ENCODE measurements at regions not wholly inside any gene's neighbourhood (a gene's known extent, or its start where the extent isn't known, plus 50 kb on each side); places are given as distances from the start of the nearest gene placed in this dataset.
"Not testable (repeated sequence)": the region's sequence is repeated elsewhere in the genome, so short reads cannot be mapped to it uniquely, and the experiment has no call there.

GRCh38 chr7:87007038-87007437 lies 52.4 kb downstream of the ELAPOR2 start:
- peaks cover 1% of the 10 kb centered on the region for H3K4me1 Mint-ChIP-seq
- no peaks in the 10 kb centered on the region for H3K9me3 Mint-ChIP-seq

DNA sequence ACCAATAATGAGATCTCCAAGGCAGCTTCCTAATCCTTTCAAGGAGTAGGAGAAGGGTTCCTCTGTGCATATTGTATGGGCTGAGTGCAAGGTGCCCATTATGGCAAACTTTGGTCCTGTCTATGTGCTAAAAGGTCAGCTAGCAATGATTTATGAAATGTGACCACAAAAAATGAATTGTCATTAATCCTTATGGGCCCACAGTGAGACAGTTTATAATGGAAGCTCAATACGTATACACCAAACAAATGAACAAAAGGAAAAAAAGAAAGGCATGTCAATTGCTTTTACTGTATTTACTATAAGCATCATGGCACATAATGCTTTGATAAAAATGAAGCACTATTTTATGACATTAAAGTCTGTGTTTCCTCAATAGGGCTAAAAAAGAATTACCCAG lies 54.5 kb downstream of the ELAPOR2 start:
- Mint-ChIP-seq H3K4me1 (peaks cover 5% of the 10 kb centered on the region), H3K4me3 (no peak overlapping the region), H3K27me3 (peaks cover 6% of the 10 kb centered on the region), H3K9me3 (no peaks in the 10 kb centered on the region), H3K27ac (no peak overlapping the region), H3K36me3 (no peaks in the 10 kb centered on the region)
- DNase-seq: no peak

More at GRCh38 chr7:87007038-87007437, 52.4 kb downstream of the ELAPOR2 start:
- Mint-ChIP-seq H3K27me3 (peaks cover 5% of the 10 kb centered on the region), H3K4me3 (no peak overlapping the region), H3K36me3 (no peaks in the 10 kb centered on the region), H3K27ac (no peak overlapping the region)
- no peak for DNase-seq

DNA sequence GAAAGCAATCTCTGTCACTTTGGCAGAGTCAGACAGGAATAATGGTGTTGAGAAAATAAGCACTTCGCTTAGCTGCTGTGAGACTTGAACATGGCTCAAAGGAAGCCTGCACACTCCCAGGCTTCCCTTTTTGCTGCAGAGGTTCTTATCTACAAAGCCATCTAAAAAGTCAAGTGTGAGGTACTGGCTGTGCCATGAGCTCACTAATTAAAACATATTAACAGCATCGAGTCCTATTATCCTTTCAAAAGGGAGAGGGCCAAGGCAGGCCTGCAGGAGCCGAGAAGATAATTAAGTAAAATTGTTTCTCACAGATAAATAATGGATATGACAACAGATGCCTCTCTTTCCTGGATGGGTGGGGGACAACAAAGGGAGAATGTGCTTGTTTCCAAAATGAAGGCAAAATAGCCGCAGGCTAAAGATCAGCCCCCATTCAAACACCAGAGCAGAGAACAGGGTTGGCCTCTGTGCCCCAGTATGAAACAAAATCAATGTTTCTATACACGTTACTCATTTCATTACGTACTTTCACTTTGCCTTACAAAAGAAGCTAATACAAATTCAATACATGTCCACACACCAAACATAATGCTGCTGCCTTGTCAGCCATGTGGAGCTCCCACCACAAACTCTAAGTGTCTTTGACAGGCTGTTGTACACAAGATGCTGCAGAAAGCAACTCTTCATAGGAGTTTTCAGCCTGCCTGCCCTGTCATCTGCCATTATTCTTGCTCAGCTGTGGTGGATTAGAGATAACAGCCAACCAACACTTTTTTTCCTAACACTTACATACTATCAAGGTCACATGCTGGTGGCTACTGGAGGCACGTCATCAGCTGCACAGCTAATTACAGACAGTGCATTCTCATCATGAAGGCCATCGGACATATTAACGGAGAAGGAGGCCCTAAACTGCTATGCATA lies 55.3 kb downstream of the ELAPOR2 start:
- H3K4me3 Mint-ChIP-seq: no peak overlapping the region
- peaks cover 5% of the 10 kb centered on the region for H3K4me1 Mint-ChIP-seq
- no peak overlapping the region for H3K27ac Mint-ChIP-seq
- H3K36me3 Mint-ChIP-seq: no peaks in the 10 kb centered on the region
- H3K9me3 Mint-ChIP-seq: no peaks in the 10 kb centered on the region
- H3K27me3 Mint-ChIP-seq: peaks cover 10% of the 10 kb centered on the region
- no peak for DNase-seq

GRCh38 chr7:87001214-87001613 lies 58.2 kb downstream of the ELAPOR2 start:
- Mint-ChIP-seq H3K27ac (no peak overlapping the region), H3K36me3 (no peaks in the 10 kb centered on the region), H3K4me3 (no peak overlapping the region), H3K27me3 (peaks cover 21% of the 10 kb centered on the region), H3K9me3 (no peaks in the 10 kb centered on the region), H3K4me1 (peaks cover 5% of the 10 kb centered on the region)
- no peak for DNase-seq

GRCh38 chr7:87000344-87000743 lies 59.1 kb downstream of the ELAPOR2 start:
- no peaks in the 10 kb centered on the region for H3K36me3 Mint-ChIP-seq
- H3K4me1 Mint-ChIP-seq: peaks cover 5% of the 10 kb centered on the region
- H3K27ac Mint-ChIP-seq: no peak overlapping the region
- peaks cover 28% of the 10 kb centered on the region for H3K27me3 Mint-ChIP-seq
- H3K9me3 Mint-ChIP-seq: no peaks in the 10 kb centered on the region
- H3K4me3 Mint-ChIP-seq: no peak overlapping the region
- DNase-seq: no peak

DNA sequence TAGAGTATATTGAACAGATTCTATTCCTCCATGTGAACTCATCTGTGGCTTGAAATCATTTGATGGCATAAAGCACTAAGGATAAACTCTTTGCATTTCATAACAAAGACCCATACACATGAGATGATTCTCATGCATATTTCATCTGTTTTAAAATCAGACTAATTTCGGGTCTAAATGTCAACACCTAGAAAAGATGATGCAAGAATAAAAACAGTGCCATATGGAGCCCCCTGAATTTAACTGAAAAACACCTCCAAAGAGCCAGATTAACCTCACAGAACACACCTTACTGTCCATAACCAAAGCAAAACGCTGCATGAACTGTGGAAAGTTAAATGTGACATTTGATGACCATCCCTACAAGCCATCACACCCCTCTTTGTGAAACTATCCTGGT lies 59.7 kb downstream of the ELAPOR2 start:
- no peaks in the 10 kb centered on the region for H3K9me3 Mint-ChIP-seq
- peaks cover 5% of the 10 kb centered on the region for H3K4me1 Mint-ChIP-seq
- no peaks in the 10 kb centered on the region for H3K36me3 Mint-ChIP-seq
- H3K4me3 Mint-ChIP-seq: no peak overlapping the region
- no peak for DNase-seq
- H3K27ac Mint-ChIP-seq: no peak overlapping the region
- peaks cover 30% of the 10 kb centered on the region for H3K27me3 Mint-ChIP-seq

GRCh38 chr7:86995814-86996213 lies 63.6 kb downstream of the ELAPOR2 start:
- no peaks in the 10 kb centered on the region for H3K9me3 Mint-ChIP-seq
- no peak overlapping the region for H3K27ac Mint-ChIP-seq
- peaks cover 27% of the 10 kb centered on the region for H3K27me3 Mint-ChIP-seq
- no peak for DNase-seq
- no peak overlapping the region for H3K4me3 Mint-ChIP-seq
- no peaks in the 10 kb centered on the region for H3K36me3 Mint-ChIP-seq
- peaks cover 3% of the 10 kb centered on the region for H3K4me1 Mint-ChIP-seq

GRCh38 chr7:86995052-86995725 lies 64.3 kb downstream of the ELAPOR2 start:
- no peak for DNase-seq
- Mint-ChIP-seq H3K4me1 (peaks cover 3% of the 10 kb centered on the region), H3K4me3 (no peak overlapping the region), H3K27me3 (peaks cover 27% of the 10 kb centered on the region), H3K9me3 (no peaks in the 10 kb centered on the region), H3K36me3 (no peaks in the 10 kb centered on the region), H3K27ac (no peak overlapping the region)

DNA sequence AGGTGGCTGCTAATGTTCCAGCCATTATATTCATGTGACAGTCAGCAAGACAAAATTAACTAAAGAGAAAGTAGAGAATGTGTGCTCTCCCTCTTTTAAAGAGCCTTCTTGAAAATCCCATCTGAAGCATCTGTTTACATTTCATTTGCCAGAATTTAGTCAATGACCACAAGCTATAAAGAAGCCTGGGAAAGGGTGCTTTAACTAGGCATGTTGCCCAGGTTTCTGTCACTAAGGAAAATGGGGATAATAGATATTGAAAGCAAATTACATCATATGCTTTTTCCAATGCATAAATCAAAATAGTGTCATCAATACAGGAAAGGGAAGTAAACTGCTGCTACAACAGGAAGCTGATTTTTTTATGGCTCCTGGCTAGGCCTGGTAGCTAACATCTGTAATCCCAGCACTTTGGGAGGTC lies 67.7 kb downstream of the ELAPOR2 start:
- no peak overlapping the region for H3K27ac Mint-ChIP-seq
- H3K4me3 Mint-ChIP-seq: no peak overlapping the region
- H3K36me3 Mint-ChIP-seq: peaks cover 3% of the 10 kb centered on the region
- no peak for DNase-seq
- peaks cover 11% of the 10 kb centered on the region for H3K27me3 Mint-ChIP-seq
- peaks cover 3% of the 10 kb centered on the region for H3K9me3 Mint-ChIP-seq
- peaks cover 3% of the 10 kb centered on the region for H3K4me1 Mint-ChIP-seq

DNA sequence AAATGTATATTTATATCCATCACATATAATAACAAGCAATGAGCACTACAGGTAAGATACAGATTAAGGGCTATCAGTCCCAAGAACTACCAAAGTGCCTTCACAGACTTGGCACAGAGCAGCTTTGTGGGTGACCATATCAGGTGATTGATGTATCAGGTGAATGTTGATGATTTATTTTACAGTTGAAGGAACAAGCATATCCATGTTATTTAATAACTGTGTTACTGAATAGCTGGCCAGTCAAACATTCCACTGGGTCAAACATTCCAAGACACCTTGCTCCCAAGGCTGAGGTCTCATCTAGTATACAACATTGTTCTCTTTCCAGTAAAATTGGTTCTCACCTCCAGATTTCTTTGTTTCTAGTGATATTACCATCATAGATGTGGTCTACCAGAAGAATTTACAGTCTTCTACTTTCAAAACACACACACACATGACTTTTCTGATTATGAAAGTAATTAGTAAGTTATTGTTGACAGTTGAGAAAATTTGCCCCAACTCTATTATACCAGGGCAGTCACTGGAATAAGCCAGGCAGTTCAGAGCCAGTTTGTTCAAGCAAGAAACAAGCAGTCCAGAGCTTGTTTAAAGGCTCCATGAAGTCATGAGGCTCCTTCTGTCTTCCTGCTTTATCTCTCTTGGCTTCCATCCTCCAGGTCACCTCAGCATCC lies 68.2 kb downstream of the ELAPOR2 start:
- Mint-ChIP-seq H3K4me1 (peaks cover 3% of the 10 kb centered on the region), H3K27ac (no peak overlapping the region), H3K9me3 (peaks cover 3% of the 10 kb centered on the region), H3K36me3 (peaks cover 3% of the 10 kb centered on the region), H3K4me3 (no peak overlapping the region), H3K27me3 (peaks cover 9% of the 10 kb centered on the region)
- no peak for DNase-seq

GRCh38 chr7:86989407-86989806 lies 70.0 kb downstream of the ELAPOR2 start:
- H3K9me3 Mint-ChIP-seq: peaks cover 11% of the 10 kb centered on the region
- H3K4me1 Mint-ChIP-seq: peaks cover 3% of the 10 kb centered on the region
- no peak overlapping the region for H3K4me3 Mint-ChIP-seq
- H3K27me3 Mint-ChIP-seq: no peaks in the 10 kb centered on the region
- H3K27ac Mint-ChIP-seq: no peak overlapping the region
- DNase-seq: no peak
- peaks cover 7% of the 10 kb centered on the region for H3K36me3 Mint-ChIP-seq

GRCh38 chr7:86987834-86988233 lies 71.6 kb downstream of the ELAPOR2 start:
- H3K4me3 Mint-ChIP-seq, H3K4me1 Mint-ChIP-seq, H3K27me3 Mint-ChIP-seq, DNase-seq, H3K27ac Mint-ChIP-seq: not testable (repeated sequence)
- Mint-ChIP-seq H3K36me3 (peaks cover 14% of the 10 kb centered on the region), H3K9me3 (peaks cover 17% of the 10 kb centered on the region)

- peaks cover 14% of the 10 kb centered on the region for H3K36me3 Mint-ChIP-seq
- H3K4me1 Mint-ChIP-seq, DNase-seq, H3K27ac Mint-ChIP-seq, H3K27me3 Mint-ChIP-seq, H3K4me3 Mint-ChIP-seq: not testable (repeated sequence)
- peaks cover 17% of the 10 kb centered on the region for H3K9me3 Mint-ChIP-seq
These were observed 72.1 kb downstream of the ELAPOR2 start for GRCh38 chr7:86987358-86987757.

DNA sequence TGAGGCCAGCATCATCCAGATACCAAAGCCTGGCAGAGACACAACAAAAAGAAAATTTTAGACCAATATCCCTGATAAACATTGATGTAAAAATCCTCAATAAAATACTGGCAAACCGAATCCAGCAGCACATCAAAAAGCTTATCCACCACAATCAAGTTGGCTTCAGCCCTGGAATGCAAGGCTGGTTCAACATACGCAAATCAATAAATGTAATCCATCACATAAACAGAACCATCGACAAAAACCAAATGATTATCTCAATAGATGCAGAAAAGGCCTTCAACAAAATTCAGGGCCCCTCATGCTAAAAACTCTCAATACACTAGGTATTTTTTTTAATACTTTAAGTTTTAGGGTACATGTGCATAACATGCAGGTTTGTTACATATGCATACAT lies 74.1 kb downstream of the ELAPOR2 start:
- peaks cover 17% of the 10 kb centered on the region for H3K36me3 Mint-ChIP-seq
- H3K4me1 Mint-ChIP-seq, H3K4me3 Mint-ChIP-seq, H3K27me3 Mint-ChIP-seq, H3K27ac Mint-ChIP-seq, DNase-seq: not testable (repeated sequence)
- H3K9me3 Mint-ChIP-seq: peaks cover 17% of the 10 kb centered on the region

DNA sequence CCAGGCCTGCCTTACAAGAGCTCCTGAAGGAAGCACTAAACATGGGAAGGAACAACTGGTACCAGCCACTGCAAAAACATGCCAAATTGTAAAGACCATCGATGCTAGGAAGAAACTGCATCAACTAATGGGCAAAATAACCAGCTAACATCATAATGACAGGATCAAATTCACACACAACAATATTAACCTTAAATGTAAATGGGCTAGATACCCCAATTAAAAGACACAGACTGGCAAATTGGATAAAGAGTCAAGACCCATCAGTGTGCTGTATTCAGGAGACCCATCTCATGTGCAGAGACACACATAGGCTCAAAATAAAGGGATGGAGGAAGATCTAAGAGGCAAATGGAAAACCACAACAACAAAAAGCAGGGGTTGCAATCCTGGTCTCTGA lies 75.8 kb downstream of the ELAPOR2 start:
- DNase-seq, H3K4me3 Mint-ChIP-seq, H3K27ac Mint-ChIP-seq, H3K27me3 Mint-ChIP-seq: not testable (repeated sequence)
- Mint-ChIP-seq H3K36me3 (peaks cover 17% of the 10 kb centered on the region), H3K4me1 (peaks cover 15% of the 10 kb centered on the region), H3K9me3 (peaks cover 17% of the 10 kb centered on the region)

Data from activated naive CD8-positive, alpha-beta T cell treated with anti-CD3 and anti-CD28 coated beads for 36 hours (primary cell).